ENCODE measurements at regions not wholly inside any gene's neighbourhood (a gene's known extent, or its start where the extent isn't known, plus 50 kb on each side); places are given as distances from the start of the nearest gene placed in this dataset.

DNA sequence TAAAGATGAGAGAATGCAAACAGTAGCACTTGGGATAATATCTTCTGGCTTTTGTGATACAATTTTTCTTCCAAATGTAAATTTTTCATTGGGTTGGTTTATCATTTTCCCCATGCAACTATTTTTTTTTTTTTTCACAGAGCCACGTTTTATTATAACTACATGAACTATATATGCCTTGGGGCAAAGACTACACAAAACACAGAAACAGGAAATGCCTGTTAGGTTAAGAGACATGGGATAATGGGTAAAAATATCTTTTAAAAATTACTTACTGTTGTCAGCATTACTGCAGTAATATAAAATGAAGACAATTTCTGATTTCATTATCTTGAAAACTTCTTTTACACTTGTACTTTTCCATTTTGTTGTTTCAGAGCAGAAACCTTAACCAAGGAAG is 74.6 kb downstream of the DISP1 start:
- H3K36me3 ChIP-seq (ENCODE audit: control insufficient read depth in 2 of 2, insufficient read depth in 1 of 2, low read length in 2 of 2) = no peaks in the 10 kb centered on the region
- ChIA-PET CTCF (no interaction called here), POLR2A (no interaction called here)
- no peak overlapping the region for H3K4me3 ChIP-seq (ENCODE audit: low read depth, low read length)
- TF ChIP-seq, protein P1, sequence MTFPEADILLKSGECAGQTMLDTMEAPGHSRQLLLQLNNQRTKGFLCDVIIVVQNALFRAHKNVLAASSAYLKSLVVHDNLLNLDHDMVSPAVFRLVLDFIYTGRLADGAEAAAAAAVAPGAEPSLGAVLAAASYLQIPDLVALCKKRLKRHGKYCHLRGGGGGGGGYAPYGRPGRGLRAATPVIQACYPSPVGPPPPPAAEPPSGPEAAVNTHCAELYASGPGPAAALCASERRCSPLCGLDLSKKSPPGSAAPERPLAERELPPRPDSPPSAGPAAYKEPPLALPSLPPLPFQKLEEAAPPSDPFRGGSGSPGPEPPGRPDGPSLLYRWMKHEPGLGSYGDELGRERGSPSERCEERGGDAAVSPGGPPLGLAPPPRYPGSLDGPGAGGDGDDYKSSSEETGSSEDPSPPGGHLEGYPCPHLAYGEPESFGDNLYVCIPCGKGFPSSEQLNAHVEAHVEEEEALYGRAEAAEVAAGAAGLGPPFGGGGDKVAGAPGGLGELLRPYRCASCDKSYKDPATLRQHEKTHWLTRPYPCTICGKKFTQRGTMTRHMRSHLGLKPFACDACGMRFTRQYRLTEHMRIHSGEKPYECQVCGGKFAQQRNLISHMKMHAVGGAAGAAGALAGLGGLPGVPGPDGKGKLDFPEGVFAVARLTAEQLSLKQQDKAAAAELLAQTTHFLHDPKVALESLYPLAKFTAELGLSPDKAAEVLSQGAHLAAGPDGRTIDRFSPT (tag by site-specific recombination; IDR thresholded peaks at IDR 0.05) = no peak
- TF ChIP-seq, protein P2, sequence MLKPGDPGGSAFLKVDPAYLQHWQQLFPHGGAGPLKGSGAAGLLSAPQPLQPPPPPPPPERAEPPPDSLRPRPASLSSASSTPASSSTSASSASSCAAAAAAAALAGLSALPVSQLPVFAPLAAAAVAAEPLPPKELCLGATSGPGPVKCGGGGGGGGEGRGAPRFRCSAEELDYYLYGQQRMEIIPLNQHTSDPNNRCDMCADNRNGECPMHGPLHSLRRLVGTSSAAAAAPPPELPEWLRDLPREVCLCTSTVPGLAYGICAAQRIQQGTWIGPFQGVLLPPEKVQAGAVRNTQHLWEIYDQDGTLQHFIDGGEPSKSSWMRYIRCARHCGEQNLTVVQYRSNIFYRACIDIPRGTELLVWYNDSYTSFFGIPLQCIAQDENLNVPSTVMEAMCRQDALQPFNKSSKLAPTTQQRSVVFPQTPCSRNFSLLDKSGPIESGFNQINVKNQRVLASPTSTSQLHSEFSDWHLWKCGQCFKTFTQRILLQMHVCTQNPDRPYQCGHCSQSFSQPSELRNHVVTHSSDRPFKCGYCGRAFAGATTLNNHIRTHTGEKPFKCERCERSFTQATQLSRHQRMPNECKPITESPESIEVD (tag by site-specific recombination; IDR thresholded peaks at IDR 0.05) = peak; percentile 51
- H3K9me3 ChIP-seq (ENCODE audit: control insufficient read depth, insufficient read depth, low read depth, low read length) = no peaks in the 10 kb centered on the region
- no peak overlapping the region for H3K27ac ChIP-seq (ENCODE audit: extremely low read depth, low read depth, low read length)
- H3K4me1 ChIP-seq (ENCODE audit: control insufficient read depth, insufficient read depth, low read length) = peaks cover 16% of the 10 kb centered on the region

DNA sequence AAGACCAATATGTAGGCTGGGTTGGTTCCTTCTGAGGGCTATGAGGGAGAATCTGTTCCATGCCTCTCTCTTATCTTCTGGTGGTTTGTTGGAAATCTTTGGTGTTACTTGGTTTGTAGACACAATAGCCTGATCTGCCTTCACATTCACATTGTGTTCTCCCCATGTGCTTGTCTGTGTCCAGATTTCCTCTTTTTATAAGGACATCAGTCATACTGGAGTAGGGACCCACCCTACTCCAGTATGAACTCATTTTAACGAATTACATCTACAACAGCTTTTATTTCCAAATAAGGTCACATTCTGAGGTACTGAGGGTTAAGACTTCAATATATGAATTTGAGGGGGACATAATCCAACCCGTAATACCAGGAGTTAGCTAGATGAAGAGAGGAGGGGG is 75.9 kb downstream of the DISP1 start:
- Histone ChIP-seq H3K4me3 (ENCODE audit: low read depth, low read length) (no peak overlapping the region), H3K36me3 (ENCODE audit: control insufficient read depth in 2 of 2, insufficient read depth in 1 of 2, low read length in 2 of 2) (no peaks in the 10 kb centered on the region), H3K4me1 (ENCODE audit: control insufficient read depth, insufficient read depth, low read length) (peaks cover 16% of the 10 kb centered on the region), H3K9me3 (ENCODE audit: control insufficient read depth, insufficient read depth, low read depth, low read length) (no peaks in the 10 kb centered on the region), H3K27ac (ENCODE audit: extremely low read depth, low read depth, low read length) (no peak overlapping the region)
- ChIA-PET CTCF (no interaction called here), POLR2A (no interaction called here)
- no peak for TF ChIP-seq ZNF416 (tag by site-specific recombination; IDR thresholded peaks at IDR 0.05)
- TF ChIP-seq ZBTB21 (tag by site-specific recombination; IDR thresholded peaks at IDR 0.05) = no peak
- no peak for TF ChIP-seq BCL11A (tag by site-specific recombination; IDR thresholded peaks at IDR 0.05; ENCODE audit: low read depth)
- TF ChIP-seq, protein P3, sequence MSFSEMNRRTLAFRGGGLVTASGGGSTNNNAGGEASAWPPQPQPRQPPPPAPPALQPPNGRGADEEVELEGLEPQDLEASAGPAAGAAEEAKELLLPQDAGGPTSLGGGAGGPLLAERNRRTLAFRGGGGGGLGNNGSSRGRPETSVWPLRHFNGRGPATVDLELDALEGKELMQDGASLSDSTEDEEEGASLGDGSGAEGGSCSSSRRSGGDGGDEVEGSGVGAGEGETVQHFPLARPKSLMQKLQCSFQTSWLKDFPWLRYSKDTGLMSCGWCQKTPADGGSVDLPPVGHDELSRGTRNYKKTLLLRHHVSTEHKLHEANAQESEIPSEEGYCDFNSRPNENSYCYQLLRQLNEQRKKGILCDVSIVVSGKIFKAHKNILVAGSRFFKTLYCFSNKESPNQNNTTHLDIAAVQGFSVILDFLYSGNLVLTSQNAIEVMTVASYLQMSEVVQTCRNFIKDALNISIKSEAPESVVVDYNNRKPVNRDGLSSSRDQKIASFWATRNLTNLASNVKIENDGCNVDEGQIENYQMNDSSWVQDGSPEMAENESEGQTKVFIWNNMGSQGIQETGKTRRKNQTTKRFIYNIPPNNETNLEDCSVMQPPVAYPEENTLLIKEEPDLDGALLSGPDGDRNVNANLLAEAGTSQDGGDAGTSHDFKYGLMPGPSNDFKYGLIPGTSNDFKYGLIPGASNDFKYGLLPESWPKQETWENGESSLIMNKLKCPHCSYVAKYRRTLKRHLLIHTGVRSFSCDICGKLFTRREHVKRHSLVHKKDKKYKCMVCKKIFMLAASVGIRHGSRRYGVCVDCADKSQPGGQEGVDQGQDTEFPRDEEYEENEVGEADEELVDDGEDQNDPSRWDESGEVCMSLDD (tag by site-specific recombination; IDR thresholded peaks at IDR 0.05) = no peak
- no peak for TF ChIP-seq ZNF629 (tag by site-specific recombination; IDR thresholded peaks at IDR 0.05)
- TF ChIP-seq ZNF843 (tag by site-specific recombination; IDR thresholded peaks at IDR 0.05) = no peak
- TF ChIP-seq ZNF658 (tag by site-specific recombination; IDR thresholded peaks at IDR 0.05) = no peak
- no peak for TF ChIP-seq ZNF138 (tag by site-specific recombination; IDR thresholded peaks at IDR 0.05; ENCODE audit: borderline replicate concordance)
- no peak for TF ChIP-seq ZNF292 (tag by site-specific recombination; IDR thresholded peaks at IDR 0.05; ENCODE audit: borderline replicate concordance, low read depth)
- TF ChIP-seq ZNF677 (tag by site-specific recombination; IDR thresholded peaks at IDR 0.05) = no peak
- TF ChIP-seq, protein P4, sequence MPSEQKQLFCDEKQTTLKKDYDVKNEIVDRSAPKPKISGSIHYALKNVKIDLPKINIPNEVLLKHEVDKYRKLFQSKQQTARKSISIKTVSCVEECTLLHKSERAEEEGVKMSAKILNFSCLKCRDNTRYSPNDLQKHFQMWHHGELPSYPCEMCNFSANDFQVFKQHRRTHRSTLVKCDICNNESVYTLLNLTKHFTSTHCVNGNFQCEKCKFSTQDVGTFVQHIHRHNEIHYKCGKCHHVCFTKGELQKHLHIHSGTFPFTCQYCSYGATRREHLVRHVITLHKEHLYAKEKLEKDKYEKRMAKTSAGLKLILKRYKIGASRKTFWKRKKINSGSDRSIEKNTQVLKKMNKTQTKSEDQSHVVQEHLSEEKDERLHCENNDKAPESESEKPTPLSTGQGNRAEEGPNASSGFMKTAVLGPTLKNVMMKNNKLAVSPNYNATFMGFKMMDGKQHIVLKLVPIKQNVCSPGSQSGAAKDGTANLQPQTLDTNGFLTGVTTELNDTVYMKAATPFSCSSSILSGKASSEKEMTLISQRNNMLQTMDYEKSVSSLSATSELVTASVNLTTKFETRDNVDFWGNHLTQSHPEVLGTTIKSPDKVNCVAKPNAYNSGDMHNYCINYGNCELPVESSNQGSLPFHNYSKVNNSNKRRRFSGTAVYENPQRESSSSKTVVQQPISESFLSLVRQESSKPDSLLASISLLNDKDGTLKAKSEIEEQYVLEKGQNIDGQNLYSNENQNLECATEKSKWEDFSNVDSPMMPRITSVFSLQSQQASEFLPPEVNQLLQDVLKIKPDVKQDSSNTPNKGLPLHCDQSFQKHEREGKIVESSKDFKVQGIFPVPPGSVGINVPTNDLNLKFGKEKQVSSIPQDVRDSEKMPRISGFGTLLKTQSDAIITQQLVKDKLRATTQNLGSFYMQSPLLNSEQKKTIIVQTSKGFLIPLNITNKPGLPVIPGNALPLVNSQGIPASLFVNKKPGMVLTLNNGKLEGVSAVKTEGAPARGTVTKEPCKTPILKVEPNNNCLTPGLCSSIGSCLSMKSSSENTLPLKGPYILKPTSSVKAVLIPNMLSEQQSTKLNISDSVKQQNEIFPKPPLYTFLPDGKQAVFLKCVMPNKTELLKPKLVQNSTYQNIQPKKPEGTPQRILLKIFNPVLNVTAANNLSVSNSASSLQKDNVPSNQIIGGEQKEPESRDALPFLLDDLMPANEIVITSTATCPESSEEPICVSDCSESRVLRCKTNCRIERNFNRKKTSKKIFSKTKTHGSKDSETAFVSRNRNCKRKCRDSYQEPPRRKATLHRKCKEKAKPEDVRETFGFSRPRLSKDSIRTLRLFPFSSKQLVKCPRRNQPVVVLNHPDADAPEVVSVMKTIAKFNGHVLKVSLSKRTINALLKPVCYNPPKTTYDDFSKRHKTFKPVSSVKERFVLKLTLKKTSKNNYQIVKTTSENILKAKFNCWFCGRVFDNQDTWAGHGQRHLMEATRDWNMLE (tag by site-specific recombination; conservative IDR thresholded peaks at IDR 0.05; ENCODE audit: low read depth) = no peak
- no peak for TF ChIP-seq HOXC10 (CRISPR knock-in tag; IDR thresholded peaks at IDR 0.05)
- TF ChIP-seq, protein P5, sequence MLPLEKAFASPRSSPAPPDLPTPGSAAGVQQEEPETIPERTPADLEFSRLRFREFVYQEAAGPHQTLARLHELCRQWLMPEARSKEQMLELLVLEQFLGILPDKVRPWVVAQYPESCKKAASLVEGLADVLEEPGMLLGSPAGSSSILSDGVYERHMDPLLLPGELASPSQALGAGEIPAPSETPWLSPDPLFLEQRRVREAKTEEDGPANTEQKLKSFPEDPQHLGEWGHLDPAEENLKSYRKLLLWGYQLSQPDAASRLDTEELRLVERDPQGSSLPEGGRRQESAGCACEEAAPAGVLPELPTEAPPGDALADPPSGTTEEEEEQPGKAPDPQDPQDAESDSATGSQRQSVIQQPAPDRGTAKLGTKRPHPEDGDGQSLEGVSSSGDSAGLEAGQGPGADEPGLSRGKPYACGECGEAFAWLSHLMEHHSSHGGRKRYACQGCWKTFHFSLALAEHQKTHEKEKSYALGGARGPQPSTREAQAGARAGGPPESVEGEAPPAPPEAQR (tag by site-specific recombination; IDR thresholded peaks at IDR 0.05) = no peak
- TF ChIP-seq, protein P6, sequence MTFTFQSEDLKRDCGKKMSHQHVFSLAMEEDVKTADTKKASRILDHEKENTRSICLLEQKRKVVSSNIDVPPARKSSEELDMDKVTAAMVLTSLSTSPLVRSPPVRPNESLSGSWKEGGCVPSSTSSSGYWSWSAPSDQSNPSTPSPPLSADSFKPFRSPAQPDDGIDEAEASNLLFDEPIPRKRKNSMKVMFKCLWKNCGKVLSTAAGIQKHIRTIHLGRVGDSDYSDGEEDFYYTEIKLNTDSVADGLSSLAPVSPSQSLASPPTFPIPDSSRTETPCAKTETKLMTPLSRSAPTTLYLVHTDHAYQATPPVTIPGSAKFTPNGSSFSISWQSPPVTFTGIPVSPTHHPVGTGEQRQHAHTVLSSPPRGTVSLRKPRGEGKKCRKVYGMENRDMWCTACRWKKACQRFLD (tag by site-specific recombination; IDR thresholded peaks at IDR 0.05) = no peak
- TF ChIP-seq, protein P7, sequence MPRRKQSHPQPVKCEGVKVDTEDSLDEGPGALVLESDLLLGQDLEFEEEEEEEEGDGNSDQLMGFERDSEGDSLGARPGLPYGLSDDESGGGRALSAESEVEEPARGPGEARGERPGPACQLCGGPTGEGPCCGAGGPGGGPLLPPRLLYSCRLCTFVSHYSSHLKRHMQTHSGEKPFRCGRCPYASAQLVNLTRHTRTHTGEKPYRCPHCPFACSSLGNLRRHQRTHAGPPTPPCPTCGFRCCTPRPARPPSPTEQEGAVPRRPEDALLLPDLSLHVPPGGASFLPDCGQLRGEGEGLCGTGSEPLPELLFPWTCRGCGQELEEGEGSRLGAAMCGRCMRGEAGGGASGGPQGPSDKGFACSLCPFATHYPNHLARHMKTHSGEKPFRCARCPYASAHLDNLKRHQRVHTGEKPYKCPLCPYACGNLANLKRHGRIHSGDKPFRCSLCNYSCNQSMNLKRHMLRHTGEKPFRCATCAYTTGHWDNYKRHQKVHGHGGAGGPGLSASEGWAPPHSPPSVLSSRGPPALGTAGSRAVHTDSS (tag by site-specific recombination; IDR thresholded peaks at IDR 0.05) = no peak
- TF ChIP-seq ZNF302 (tag by site-specific recombination; IDR thresholded peaks at IDR 0.05; ENCODE audit: low read depth) = no peak
- TF ChIP-seq ZNF473 (tag by site-specific recombination; IDR thresholded peaks at IDR 0.05) = no peak
